ENCODE measurements at regions not wholly inside any gene's neighbourhood (a gene's known extent, or its start where the extent isn't known, plus 50 kb on each side); places are given as distances from the start of the nearest gene placed in this dataset.

DNA sequence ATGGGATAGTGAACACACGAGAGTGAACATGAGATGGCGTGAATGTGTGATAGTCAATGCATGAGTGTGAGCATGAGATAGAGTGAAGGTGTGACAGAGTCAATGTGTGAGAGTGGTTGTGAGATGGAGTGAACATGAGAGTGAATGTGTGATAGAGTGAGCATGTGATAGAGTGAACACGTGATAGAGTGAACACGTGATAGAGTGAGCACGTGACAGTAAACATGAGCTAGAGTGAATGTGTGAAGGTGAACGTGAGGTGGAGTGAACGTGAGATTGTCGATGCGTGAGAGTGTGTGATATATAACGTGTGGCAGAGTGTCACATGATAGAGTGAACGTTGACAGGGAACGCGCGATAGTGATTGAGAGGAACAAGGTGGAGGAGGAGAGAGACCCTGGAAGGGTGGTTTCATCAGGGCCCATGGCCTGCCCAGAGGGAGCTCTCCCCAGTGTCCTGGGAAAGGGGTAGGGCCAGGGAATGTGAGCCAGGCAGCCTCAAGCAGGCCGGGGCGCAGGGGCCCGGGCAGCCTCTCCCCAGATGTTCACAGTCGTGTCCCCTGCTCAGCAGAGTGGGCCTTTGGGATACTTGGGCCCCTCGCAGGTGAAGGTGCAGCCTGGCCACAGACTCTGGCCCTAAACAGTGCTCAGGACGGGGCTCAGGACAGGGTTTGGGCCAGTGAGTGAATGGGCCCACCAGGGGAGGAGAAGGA lies 516.9 kb downstream of the EIPR1 start:
- DNase-seq (ENCODE audit: low spot score in 2 of 2), result no peak
- FAIRE-seq, result no peak

DNA sequence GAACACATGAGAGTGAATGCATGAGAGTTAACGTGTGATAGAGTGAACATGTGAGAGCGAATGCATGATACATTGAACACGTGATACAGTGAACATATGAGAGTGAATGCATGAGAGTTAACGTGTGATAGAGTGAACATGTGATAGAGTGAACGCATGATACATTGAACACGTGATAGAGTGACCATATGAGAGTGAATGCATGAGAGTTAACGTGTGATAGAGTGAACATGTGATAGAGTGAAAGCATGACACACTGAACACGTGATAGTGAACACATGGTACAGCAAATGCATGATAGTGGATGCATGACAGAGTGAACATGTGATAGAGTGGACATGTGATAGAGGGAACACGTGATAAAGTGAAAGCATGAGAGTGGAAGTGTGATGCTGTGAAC lies 517.9 kb downstream of the EIPR1 start:
- no peak for FAIRE-seq
- no peak for DNase-seq (ENCODE audit: low spot score in 2 of 2)

DNA sequence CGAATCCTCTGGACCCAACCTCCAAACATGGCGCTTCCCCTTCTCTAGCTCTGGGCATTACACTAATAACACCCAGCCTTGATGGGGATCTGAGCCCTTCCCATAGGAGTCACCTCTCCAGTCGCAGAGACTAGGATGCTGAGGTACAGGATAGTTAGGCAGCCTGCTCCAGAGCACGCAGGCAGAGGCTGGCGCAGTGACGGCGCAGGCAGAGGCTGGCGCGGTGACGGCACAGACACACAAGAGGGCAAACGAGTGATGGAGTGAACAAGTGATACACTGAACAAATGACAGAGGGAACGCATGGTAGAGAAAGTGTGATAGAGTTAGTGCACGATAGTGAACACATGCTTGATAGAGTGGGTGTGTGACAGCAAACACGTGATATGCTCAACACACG lies 518.5 kb downstream of the EIPR1 start:
- DNase-seq (ENCODE audit: low spot score in 2 of 2) (no peak), FAIRE-seq (no peak)

DNA sequence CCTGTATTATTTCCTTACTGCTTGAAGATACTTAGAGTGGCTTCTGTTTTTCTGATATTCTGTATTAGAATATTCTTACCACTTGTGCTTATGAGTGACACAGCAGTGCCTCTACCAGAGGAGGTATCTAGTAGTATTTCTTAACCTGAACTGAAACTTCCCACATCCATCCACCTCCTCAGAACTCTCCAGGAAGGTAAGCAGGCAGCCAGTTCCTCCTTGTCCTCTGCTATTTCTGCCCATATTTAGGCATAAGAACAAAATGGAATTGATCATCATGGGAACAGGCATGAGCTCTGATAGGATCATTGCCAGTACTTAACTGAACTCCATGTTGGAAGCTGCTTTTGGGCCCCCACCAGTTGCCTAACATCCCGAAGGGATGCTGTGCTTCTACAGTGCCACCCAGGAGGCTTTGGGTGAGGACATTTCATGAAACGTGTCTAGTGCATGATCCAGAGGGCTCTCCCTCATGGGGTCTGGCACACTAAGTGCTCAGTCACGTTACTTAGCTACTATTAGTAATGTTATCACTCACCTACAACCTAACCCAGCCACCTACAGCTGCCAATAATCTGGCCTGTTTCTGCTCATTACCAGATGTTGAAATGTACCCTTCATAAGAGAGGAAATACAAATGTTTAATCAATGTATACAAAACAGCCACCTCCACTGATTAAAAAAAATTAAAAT lies 520.7 kb downstream of the EIPR1 start:
- DNase-seq (ENCODE audit: low spot score in 2 of 2) (no peak), FAIRE-seq (no peak)

DNA sequence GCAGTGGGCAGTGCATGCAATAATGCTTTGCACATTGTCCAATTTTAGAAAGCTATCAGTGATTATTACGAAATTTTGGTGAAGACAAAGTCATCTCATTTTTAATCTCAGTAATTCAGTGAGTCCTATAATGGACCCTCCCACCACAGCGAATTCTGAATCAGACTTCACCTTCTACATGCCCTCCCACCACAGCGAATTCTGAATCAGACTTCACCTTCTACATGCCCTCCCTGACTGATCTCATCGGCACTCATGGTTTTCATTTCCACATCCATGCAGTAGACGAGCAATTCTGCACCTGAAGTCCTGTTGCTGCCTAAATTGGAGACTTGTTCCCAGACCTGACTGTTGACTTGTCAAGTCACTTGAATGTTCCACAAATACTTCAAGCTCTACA lies 522.3 kb downstream of the EIPR1 start:
- DNase-seq (ENCODE audit: low spot score in 2 of 2) (no peak), FAIRE-seq (no peak)

DNA sequence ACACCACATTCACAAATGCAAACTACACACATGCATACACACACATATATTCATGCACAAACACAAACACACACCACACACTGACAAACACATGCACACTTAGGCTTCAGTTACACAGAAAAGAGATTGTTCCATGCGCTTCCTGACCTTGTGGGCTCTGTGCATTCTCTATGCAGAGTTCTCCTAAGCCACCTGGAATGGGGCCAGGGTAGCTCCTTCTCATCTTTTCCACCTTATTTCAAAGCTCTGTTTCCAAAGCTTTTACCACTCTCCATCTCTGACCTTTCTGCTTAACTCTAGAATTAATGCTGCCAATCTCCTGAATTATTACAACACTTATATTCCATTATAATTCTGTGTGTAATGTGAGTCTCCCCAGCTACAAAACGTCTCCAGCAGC lies 522.3 kb upstream of the MYT1L start:
- no peak for FAIRE-seq
- no peak for DNase-seq (ENCODE audit: low spot score in 2 of 2)

DNA sequence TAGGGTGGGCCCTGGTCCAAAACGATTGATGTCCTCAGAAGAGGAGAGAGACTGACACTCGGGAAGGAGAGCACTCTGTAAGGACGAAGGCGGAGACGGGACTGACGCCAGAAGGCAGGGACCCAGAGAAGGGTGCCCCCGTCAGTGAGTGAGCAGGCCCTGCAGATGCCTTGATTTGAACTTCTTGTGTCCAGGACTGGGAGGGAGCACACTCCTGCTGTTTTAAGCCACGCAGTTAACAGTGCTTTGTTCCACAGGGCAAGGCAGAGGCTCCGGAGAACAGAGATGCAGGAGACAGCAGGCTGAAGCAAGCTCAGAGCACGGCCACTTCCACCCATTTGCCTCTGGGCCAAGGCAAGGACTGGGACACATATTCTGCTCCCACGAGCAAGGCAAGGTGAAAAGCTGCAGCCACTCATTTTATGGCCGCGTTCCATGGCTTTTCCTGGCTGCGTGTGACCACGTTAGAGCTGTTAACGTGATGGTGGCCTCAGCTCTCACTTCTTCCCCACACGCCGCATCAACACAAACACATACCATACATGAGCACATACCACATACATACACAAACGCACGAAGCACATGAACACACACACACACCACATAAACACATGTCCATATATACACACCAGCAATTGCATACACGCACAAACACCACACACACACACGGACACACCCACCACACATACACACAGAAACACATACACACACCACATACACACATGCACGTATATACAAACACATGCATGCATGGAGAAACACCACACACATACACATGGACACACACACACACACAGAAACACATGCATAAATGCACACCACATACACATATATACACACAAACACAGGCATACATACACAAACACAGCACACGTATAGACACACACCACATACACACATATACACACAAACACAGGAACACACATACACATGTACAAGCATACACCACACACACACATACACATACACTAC lies 521.0 kb upstream of the MYT1L start:
- no peak for FAIRE-seq
- no peak for DNase-seq (ENCODE audit: low spot score in 2 of 2)

DNA sequence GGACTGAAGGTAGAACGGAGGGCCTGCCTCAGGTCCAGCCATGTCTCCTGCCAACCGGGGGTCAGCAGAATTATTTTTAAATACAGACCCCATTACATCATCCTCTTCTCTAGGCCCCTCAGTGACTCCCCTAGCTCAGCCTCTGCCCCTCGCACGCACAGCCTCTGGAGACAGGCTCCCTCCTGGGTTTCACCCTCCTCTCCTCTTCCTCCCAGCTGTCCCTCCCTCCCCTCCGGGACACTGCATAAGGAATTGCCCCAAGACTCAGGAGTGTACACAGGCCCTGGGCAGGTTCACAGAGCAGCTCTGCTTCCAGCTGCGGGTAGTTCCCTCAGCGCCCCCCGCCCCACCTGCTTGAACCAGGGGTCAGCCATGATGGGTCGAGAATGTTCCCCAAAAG lies 520.2 kb upstream of the MYT1L start:
- FAIRE-seq (no peak), DNase-seq (ENCODE audit: low spot score in 2 of 2) (no peak)

DNA sequence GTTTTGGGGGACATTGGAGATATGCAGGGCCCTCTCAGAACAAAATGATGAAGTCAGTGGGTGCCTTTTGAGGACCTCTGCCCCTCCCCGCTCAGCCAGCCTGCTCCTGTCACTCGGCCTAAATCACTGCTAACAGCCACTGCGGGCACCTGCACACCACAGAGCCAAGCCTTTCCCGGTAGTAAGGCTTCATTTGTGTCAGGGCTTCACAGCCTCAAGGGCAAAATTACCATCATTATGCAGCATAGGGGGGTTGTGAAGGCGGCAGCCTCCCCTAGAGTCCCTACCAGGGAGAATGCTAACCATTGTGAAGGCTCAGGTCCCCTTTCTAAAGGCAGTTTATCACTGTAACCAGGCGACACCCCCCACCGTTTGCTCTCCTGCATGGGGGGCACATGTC lies 519.8 kb upstream of the MYT1L start:
- no peak for FAIRE-seq
- DNase-seq (ENCODE audit: low spot score in 2 of 2), result no peak

DNA sequence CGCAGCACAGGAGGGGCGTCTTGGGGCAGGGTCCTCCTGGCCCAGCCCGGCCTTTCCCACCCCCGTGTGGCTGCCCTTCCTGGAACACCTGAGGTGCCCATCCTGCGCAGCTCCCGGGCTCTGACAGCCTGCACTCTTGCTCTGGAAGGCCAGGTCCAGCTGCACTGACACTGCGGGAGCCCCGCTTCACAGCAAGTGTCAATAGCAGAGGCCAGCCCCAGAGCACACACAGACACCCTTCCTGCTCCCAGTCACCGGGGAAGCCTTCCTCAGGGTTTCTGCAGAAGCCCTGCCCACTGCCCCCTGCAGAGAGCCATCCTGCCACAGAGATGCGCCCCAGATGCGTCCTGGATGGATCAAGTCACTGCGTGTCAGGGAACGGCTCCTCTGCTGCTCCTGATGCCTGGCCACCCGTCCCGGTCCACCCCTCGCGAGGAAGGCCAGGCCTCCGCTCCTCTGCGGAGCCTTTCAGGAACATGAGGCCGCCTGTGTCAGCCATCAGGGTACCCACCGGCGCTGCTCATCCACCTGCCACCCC lies 519.2 kb upstream of the MYT1L start:
- no peak for DNase-seq (ENCODE audit: low spot score in 2 of 2)

DNA sequence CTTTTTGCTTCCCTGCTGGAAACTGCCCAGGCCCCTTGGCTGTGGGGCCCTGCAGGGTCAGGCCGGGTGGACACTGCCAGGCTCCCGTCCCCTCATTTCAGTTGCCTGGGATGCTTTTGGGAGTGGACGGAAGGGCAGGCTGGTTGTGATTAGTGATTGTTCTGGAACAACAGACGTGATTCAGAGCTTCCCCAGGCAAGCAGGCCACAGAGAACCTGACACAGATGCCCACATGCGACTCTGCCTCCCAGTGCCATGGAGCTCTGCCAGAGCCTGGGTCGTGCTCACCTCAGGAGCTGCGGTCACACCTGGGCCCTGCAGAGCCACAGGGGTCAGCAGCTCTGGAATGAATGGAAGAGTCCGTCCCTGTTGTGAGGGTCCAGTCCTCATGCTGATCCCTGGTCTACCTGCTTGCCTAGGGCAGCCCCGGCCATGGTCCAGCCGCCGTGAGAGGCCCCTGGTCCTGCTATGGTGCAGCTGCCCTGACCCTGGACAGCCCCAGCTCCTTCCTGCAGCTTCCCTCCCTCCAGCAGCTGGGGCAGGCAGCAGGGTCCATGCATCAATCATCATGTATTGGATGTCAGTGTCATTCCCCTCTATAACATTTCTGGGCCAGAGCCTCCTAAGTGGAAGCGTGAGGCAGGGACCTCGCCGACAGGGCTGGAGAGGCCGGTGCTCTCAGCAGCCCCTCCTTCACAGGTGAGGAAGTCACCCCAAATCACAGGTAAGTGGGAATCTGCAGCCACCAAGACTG lies 518.6 kb upstream of the MYT1L start:
- DNase-seq (ENCODE audit: low spot score in 2 of 2) (no peak), FAIRE-seq (no peak)

More for the DNA sequence above, 519.2 kb upstream of the MYT1L start:
- FAIRE-seq, result no peak

DNA sequence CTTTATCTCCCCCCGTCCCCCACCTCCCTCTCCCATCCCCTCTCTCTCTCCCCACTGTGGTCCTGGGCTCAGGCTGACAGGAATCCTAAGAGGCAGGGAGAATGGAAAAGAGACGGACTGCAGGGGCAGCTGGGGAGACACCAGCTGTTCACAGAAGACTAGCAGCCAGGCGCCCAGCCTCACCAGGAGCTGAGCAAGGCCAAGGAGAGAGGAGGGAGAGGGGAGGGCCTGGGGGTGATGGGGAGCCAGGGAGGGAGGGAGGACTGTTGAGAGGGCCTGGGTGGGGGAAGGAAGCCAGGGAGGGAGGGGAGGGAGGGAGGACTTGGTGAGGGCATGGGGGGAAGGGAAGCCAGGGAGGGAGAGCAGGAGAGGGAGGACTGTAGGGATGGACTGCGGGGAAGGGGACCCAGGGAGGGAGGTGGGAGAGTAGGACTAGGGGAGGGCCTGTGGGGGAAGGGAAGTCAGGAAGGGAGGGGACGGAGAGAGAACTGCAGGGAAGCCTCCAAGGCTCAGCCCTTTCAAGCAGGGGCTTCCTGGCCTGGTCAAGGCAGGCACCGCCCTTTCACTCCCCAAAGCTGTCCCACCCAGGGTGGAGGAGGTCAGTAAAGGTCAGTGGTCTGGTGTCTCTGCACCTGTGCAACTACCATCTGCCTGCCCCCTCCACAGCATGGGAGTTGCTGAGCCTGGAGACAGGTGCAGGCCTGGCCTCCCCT lies 517.7 kb upstream of the MYT1L start:
- FAIRE-seq (no peak), DNase-seq (ENCODE audit: low spot score in 2 of 2) (no peak)

DNA sequence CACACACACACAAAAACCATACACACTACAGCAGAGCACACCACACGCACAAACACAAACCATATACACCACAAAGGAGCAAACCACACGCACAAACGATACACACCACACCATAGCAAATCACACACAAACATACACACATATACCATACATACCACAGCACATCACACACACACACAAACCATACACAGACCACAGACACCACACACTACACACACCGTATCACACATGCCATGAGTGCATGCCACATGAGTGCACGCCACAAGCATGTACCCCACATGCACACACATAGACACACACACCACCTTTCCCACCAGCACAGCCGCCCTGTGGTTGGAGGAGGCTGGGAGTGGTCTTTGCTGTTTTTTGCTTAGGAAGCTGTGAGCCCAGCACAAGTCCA lies 517.1 kb upstream of the MYT1L start:
- FAIRE-seq (no peak), DNase-seq (ENCODE audit: low spot score in 2 of 2) (no peak)

DNA sequence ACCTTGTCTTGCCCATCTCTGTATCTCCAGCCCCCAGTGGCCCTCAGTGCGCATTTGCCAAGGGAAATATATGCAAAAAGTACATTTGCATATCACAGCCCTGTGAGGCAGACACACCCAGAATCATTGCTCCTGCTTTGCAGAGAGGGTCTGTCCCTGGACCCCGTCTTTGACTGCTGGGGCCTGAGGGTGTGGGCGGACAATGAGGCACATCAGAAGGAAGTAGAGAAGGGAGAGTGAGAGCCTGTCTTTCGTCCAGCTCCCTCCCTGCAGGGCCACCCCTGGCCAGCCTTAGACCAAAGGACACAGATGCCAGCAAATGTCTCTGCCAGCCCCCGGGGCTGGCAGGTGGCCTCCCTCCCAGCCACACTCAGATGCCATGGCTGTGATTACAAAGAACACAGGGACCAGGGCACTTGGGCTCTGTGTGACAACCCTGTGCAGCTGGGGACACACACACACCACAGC lies 516.2 kb upstream of the MYT1L start:
- FAIRE-seq, result no peak
- DNase-seq (ENCODE audit: low spot score in 2 of 2), result no peak

DNA sequence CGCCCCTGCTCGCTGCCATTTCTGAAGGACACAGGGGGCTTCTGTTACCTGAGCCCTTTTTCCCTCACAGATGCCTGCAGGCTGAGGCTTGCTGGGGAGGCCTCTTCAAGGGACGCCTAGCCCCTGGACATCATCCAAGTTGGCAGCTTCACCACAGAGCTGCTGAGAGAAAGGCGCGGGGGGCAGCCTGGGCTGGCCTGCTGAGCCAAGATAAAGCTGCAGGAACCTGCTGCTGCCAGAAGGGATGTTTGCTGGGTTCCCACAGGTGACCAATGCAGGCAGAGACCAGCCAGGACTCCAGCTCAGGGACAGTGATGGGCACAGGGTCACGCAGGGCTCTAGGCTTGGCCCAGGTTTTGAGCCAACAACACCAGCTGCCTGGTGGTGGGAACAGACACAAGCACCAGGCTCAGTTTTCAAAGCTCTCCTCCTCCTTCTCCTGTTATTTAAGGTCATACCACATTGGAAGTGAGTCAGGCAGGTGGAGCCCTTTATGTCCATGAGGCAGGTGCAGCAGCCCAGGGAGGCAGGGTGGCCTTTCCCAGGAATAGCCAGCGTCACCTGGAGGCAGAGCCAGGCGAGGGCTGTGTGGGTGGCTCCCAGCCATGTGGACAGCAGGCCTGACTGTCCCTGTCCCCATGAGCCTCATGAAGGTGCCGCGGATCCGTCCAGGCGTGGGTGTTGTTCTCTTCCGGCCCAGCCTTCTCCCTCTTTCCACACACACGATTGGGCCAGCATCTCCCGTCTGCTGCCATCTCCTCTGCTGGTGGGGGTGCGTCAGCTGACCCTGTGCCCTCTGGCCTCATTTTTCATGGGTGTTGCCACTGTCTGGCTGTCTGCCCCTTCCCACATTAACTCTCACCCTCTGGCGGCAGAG lies 515.5 kb upstream of the MYT1L start:
- no peak for FAIRE-seq
- no peak for DNase-seq (ENCODE audit: low spot score in 2 of 2)

DNA sequence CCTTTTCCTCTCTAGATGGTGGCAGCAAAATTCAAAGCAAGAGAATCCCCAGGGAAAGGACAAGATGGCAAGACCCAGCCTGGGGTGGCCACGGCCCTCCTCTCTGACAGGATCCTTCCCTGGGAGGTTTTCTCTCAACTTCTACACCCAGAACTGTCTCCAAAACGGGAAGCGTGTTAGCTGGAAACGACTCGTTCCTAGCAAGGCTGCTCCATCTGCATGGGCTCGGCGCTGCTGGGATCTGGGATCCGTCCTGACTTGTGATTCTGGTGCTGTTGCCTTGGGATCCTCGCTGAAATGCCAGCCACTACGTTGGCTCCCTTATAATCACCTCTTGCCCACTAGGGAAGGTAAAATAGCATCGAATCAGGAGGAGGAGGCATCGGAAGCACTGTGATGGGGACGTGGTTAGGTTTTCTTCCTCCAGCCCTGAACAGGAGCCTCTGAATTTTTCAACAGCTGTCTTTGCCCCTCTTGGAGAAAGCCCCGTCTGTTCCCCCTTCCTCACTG lies 514.8 kb upstream of the MYT1L start:
- DNase-seq (ENCODE audit: low spot score in 2 of 2) (no peak), FAIRE-seq (no peak)

DNA sequence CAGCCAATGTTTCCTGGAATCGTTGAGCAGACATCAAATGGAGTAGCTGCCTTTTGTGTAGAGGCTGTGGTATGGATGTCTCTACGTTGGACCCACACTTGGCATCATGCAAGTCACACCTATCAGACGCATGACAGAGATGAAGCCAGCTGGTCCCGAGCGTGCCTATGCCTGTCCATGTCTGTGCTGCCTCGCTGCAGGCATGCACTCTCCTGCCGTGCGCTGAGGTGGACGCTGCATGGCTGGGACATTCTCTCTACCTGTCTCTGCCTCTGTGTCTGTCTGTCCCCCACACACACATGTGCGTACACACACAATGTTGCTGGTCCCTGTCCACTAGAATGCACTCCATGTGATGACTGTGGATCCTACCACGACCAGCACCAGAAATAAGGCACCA lies 514.2 kb upstream of the MYT1L start:
- no peak for FAIRE-seq

DNA sequence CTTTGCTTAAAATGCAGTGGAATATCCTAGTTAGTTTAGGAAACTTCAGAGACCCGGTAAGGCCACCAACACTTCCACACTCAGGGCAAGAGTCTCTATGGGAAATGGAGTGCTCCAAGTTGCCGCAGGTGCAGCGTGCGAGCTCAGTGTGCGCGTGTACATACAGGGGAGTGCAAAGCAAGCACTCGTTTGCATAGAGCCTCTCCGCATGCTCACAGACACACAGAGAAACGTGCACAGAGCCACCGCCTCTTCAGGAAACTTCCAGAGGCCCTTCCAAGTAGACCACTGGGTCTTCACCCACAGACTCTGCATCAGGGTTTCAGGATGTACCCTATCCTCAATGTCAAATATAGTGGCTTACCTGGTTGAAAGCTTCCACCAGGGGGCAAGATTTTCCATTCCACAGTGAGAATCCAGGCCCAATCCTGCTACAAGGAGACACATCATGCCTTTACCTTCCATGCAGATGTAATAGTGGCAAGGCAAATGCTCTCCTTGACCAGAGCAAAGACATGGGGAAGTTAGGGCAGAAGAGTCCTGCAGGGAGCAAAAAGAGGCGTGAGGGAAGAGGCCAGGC lies 513.0 kb upstream of the MYT1L start:
- FAIRE-seq (no peak), DNase-seq (ENCODE audit: low spot score in 2 of 2) (no peak)

More for the DNA sequence above, 514.2 kb upstream of the MYT1L start:
- DNase-seq (ENCODE audit: low spot score in 2 of 2), result no peak
